GM21723 (cell line): ENCODE measurements at regions not wholly inside any gene's neighbourhood (a gene's known extent, or its start where the extent isn't known, plus 50 kb on each side); places are given as distances from the start of the nearest gene placed in this dataset.
"Not testable (repeated sequence)": the region's sequence is repeated elsewhere in the genome, so short reads cannot be mapped to it uniquely, and the experiment has no call there.

Experiments used
- ATAC-seq: cut with Tn5 transposase; IDR thresholded peaks from one replicate; pipeline ENCODE4 v1.9.1; 2021; ENCODE audit warnings: mild to moderate bottlenecking, moderate library complexity; ENCODE audit not compliant: unreplicated experiment

DNA sequence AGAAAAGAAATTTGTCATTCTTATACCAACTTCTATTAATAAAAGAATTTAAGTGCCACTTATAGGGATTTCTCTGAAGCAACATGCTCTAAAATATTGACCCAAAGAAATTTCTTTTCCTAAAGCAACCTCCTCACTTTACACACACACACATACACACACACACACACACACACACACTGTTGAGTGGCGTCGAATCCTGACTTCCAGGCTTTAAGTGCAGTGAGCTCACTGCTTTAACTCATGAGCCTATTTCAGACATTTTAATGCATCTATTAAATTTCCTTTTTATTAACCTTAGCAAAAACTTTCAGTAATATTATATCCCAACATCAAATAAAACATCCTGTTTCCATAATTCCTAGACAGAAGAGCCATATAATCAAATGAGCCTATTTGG lies 229.1 kb upstream of the ACVR2A start:
- ATAC-seq = no peak

DNA sequence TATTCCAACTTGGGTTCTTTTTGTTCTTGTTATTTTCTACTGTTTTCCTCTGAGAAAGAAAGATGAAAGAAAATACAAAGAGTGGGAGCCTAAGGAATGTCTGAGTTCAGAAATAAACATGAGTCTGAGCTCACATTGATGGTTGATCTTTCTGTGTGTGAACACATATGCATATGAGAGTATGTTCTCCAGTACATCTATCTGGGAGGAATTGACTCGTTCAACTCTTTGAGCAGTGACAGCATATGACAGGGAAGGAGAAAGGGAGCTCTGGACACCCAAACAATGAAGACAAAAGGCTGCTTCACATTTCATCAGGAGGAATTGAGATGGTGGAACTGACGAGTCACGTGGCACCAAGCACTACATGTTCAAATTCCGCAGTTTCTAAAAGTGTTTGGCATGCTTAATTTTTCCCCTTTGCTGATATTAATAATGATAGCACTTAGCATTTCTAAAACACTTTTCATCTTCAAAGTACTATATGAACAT lies 229.8 kb upstream of the ACVR2A start:
- no peak for ATAC-seq

DNA sequence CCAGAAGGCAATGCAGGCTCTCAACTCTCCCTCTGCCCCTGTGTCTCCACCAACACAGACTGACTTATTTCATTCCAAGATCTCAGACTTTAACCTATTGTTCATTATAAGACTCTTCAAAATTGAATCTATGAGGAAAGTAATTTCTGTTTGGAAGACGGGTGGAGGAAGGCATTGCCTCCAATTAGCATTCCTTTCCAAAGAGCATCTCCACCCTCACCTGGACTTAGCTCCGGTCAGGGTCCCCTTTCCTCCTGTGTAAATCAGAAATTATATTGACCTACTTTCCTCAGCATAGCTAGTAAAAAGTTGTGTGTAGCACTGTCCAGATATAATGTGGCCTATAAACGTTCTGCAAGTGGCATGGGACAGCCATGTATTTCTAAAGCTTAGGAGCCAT lies 230.4 kb upstream of the ACVR2A start:
- no peak for ATAC-seq

DNA sequence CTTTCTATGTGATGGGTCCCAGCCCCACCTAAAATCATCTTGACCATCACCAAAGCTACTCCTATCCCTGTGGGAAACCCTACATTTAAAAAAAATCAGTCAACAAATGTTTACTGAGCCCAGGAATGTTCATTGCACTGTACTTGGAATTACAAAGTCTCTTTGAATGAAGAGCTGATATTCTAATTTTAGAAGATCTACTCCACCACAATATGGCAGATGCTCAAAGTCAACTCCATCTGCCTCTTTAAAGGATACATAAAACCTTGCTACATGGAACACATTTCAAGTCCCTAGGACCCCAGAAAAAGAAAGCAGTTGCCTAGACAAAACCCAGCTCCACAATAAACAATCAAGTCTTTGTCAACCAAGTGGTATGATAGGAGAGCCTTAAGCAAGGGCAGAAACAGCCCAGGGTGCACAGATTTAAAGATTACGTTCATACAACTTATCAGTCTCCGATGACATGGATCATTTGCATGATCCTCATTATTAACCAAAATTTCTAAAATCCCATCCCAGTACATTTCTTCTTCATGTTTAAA lies 234.3 kb upstream of the ACVR2A start:
- no peak for ATAC-seq

DNA sequence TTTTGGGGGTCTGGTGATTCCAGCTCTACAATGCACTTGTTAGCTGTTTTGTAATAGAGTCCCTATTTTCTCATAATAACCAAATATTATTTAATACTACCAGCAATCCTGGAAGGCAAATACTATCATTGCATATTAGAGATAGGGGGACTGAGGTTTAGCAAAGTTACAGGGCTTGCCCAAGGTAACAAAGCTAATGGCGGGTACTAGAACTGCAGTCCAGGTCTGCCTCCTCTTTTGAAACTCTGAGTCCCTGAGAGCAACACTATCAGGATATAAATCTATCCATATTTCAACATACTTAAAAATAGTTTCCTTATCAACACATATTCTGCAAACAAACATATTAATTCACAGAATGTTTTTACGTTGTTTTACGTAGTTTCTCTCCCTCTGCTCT lies 235.5 kb upstream of the ACVR2A start:
- no peak for ATAC-seq

DNA sequence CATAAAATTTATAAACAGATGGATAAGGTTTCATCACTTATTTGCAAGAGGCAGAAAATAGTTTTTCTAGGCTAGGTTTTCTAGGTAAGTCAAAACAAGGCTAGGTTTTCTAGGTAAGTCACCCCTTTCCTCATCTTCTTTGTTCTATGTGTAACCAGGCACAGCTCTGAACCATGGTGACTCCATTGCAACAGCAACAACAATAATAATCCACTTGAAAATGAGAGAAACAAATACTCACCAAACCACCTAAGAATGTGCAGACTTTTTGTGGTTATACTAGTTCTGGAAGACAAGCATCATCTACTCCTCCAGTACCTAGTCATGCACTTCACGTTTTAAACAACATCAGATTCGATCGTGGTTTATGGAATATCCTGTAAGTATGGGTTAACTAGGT lies 237.4 kb upstream of the ACVR2A start:
- ATAC-seq = no peak

DNA sequence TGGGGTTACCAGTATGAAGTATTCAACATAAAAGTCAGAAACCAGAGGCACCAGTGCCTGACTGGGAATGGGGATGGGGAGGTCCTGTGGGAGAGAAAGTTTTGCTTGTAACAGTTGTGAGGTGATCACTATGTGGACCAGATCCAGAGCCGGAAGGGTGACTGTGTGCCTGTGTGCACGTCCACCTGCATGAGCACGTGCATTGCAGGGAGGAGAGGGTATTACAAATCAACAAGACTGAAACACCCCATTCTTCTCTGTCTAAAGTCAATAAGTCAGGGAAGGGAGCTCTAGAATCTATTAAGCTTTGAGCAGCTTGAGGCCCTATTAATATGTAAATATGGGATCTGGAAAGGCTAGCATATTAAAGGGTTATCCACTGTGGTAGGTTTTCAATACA lies 241.0 kb upstream of the ACVR2A start:
- no peak for ATAC-seq

DNA sequence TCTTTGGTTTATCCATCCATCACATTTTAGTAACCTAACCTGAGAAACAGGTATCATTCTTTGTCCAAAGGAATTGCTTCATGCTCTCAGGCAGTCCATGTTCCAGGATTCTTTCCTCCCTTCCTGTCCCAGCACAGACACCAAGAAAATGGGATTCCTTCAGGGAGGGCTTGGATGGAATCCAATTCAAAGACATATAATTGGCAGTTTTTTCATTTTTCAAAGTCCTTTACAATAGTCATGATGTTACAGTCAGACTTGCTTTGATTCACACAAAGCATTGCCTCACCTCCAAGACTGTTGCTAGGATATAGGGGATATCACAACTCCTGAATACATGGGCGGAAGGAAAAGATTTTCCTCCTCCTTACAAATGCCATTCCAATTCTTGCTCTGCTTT lies 241.4 kb upstream of the ACVR2A start:
- no peak for ATAC-seq

DNA sequence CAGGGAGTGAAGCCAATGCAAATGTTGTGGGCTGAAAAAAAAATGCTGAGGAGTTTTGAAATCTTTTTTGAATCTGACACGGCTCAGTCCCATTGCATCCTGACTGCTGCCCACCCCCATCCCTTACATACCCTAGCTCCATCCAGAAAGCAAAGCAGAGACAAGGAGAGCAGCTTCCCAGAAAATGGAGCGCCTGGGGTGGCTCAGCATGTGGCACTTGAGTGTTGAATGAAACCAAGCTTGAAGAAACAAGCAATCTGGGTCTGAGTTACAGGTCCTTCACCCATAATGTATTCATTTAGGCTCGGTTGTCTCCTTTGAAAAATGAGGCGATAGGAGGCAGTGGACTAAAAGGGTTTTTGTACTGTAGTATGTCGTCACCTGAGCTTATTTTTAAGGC lies 244.2 kb upstream of the ACVR2A start:
- no peak for ATAC-seq

DNA sequence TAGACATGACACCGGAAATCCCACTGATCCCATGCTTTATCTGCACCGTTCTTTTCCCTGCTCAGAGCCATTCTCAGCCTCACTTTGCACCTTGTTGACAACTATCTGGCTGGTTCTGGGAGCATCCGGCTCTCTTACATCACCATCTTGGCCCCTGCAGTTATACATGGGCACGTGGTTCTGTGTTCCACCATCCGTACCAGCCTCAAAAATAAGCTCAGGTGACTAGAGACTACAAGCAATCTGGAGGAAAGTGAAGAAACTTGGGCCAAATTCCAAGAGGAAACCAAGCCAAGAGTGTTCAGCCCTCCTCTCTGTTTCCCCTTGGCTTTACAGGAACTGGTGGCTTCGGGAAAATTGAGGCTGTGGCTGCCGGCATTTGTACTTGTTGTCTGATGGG lies 244.6 kb upstream of the ACVR2A start:
- ATAC-seq = no peak

DNA sequence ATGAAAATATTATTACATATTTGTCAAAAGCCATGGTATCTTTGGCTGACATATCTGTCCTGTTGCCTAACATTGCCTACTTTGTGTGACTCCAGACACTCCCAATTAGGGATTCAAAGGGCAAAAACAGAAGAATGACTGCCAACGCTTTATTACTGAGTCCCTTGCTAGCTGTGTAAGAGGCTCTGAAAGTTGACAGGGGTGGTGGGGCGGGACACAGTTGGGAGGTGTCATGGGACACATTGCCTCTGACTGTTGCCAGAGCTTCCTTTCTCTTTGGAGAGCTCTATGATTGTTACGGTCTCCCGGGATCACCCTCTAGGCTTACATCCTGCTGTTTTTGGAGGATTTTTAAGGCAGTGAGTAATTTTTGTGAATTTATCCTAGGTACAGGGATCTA lies 249.6 kb upstream of the ACVR2A start:
- ATAC-seq = no peak

DNA sequence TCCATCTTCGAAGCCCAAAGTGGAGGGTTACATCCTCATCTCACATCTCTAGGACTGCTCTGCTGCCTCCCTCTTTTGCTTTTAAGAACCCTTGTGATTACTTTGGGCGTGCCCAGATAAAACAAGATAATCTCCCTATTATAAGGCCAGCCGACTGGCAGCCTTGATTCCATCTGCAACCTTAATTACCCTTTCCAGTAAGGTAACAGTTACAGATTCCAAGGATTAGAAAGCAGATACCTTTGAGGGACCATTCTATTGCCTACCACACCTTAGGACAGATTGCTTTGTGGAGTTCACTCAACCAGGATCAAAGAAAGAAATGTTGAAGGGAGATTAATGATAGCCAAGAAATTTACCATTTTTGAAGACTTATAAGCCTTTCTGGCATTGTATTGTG lies 250.8 kb upstream of the ACVR2A start:
- no peak for ATAC-seq

DNA sequence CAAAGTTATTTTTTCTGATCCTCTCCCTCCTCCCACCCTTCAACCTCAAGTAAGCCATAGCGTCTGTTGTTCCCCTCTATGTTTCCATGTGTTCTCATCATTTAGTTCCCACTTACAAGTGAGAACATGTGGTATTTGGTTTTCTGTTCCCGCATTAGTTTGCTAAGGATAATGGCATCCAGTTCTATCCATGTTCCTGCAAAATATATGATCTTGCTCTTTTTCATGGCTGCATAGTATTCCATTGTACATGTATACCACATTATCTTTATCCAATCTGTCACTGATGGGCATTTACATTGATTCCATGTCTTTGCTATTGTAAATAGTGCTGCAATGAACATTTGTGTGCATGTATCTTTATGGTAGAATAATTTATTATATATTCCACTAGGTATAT lies 252.0 kb upstream of the ACVR2A start:
- not testable (repeated sequence) for ATAC-seq

DNA sequence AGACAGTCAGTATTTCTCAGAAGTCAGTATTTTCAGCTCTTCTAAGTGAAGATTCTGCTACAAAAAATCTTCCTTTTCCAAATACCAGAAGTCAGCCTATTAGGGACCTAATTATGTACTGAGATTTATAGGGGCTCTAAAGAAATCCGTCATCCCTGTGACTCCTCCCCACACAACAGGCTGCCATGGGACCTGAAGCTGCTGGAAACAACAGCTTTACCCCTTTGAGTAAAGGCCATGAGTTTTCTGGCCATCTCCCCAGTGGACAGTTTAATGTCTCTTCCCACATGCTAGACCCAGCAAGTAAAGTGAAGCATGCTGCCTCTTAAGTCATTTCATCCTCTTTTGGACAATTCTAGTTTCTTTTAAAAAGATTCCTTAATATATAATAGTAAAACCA lies 255.7 kb upstream of the ACVR2A start:
- no peak for ATAC-seq

DNA sequence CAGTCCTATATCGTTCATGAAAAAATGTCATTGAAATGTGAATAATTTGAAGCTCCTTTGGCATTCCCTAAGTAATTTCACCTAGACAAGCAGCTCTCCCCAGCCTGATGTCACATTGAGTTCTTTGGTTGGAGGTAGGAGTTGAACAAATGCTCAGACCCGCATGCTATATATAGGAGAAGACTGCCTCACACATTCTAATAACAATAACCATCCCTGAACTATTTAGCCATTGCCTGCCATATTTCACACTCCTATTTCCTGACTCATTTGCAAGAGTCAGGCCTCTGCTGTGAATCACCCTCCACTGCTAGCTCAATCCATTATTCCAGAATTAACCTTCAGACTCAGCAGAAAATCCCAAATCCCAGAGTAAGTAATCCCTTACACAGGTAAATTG lies 256.6 kb upstream of the ACVR2A start:
- no peak for ATAC-seq

DNA sequence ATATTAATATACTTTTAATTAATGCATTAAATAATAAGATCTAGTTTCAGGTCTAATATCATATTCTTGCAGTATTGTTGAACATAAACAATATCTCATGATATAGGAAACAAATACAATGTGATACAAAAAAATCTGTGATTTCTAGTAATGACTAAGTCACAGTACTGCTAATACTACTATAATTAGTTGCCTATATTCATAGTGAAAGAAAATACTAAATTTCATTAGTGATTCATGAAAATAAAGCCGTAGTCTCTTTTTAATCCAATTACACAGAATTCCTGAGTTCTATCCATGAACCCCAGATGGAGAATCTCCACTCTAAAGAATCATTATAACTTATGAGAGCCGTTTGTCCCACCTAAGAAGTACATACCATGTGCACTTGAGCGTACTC lies 266.3 kb upstream of the ACVR2A start:
- ATAC-seq = no peak

DNA sequence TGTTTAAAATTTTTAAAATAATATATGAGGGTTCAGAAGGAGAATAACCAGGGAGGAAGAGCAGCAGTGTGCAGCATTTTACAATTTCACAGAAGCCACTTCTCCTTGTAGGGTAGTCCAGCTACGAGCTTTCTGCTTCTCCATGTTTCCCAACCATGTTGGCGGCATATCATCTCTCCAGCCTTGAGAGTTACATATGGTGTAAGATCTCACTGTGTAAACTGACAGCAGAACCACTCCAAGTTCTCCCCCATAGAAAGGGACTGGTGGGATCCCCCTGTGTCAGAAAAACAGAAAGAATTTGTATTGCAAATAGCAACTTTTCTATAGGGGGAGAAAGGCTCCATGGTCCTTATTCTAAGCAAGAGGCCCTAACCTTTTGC lies 266.8 kb upstream of the ACVR2A start:
- no peak for ATAC-seq

DNA sequence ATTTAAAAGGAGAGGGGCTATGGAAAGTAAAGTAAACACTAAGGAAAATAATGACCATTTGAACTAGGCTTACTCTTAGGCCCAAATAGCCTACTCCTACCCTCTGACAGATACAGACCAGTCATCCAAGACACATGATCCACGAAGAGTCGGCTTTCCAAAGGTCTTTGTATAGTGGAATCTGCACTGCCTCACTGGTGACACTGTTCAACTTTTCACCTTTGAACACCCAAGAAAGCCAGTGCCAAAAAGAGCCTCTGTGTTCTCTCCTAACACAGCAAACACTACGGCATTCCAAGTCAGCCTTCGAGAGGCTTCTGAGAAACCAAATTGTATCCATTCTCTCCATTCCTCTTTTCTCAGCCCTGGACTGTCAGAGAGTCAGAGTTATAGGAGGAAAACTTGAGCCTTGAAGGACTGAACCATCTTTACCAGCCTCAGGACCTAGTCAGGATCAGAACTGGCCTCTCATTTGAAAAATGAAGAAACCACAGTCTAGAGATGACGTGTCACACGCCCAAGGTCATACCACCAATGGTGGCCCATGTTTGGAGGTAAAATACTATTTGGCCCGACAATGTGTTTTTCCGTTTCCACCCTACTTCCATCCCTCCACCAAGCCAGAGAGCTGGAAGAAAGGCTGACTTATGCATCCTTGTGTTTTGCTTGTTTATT lies 267.4 kb upstream of the ACVR2A start:
- ATAC-seq = no peak

DNA sequence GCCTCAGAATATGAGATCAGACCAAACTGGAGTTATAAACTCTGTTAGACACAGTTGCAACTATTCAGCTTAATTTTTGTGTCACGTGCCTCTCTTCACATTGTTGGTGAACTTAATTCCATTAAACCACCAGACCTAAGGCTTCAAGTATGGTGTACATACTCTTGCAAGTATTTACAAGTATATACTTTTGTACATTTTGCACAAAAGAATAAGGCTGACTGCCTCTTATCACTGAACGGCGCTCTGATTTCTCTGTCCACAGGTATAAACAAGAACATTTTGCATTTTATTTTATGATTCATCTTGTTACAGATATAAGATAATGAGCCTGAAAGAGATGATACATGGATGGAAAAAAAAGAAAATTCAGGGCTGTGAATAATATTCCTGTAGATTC lies 269.7 kb upstream of the ACVR2A start:
- no peak for ATAC-seq

DNA sequence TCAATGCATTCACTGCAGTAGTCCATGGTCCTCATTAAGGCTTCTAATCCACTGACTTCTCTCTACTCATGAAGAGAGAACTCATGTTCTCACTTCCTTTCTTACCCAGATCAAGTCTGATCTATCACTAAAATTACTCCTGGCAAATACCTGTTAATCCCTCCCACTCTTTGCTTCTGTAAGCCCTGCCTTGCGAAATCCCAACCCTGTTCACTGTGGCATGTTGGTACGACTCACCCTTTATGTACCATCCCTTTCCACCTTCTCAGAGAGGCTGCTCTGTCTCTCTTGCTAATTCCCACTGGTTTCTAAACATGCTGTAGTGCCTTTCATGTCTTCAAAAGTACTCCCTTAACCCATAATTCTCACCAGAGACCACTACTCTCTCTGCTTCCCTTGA lies 272.2 kb upstream of the ACVR2A start:
- ATAC-seq = no peak

DNA sequence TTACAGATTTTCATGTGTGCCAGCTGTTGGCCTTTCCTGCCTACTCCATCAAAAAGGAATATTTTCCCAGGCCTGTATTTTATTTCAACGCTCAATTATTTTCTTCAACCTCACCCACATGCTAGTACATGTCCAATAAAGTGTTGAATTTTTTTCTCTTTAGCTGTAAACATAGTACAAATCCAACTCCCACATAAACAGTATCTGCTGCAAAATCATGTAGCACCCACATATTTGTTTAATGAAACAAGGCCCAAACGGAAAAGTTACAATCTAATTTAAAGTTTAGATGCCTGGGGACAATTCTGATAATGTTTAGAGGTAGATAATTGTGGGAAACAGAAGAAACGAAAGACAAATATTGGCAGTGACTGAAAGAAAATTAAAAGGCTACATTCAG lies 275.4 kb upstream of the ACVR2A start:
- ATAC-seq = no peak

DNA sequence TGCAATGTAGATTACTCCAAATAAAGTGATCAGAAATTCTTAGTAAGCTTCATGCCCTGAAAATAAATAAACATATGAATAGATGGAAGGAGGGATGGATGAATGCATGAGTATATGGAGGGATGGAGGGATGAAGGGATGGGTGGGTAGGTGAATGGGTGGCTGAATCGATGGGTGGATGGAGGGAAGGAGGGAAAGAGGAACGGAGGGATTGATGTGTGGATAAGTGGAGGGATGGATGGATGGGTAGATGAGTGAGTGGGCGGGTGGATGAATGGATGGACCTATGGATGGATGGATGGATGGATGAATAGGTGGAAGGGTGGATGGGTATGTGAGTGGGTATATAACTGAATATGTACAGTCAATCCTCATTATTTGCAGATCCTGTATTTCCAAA lies 276.7 kb upstream of the ACVR2A start:
- no peak for ATAC-seq

DNA sequence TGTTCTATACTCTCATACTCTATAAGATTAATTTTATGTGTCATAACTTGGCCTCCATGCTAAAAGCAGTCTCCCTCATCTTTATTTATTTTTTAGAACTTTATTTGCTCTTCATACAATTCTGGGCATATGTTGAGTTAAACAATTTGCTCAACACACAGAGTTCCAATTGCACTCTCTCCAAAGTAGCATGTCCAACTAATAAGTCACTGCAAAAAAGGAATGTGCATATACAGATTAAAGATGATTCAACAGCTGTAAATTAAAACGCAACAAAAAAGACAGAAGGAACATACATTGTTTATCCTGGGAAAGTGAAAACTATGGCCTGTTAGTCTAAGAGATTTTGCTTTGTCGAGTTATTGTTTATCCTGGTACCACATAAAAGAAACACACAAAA lies 277.7 kb upstream of the ACVR2A start:
- ATAC-seq = no peak
